Ascending aorta (tissue), 2 donors: ENCODE measurements at regions not wholly inside any gene's neighbourhood (a gene's known extent, or its start where the extent isn't known, plus 50 kb on each side); places are given as distances from the start of the nearest gene placed in this dataset.

ENCODE experiments used
- DNase-seq, 2 donors: peaks; one replicate each; pipeline ENCODE4 v3.0.0-alpha.2; 2019; ENCODE audit warnings: low spot score in 2 of 2
- H3K27ac ChIP-seq, 2 donors: fragments of 200-600 bp; sonication (generic); one replicate each; pipeline ENCODE4 v1.5.1; 2016 to 2017; ENCODE audit warnings: mild to moderate bottlenecking in 1 of 2
- H3K27me3 ChIP-seq: fragments of 200-600 bp; sonication (generic); one replicate; pipeline ENCODE4 v1.5.1; 2017
- H3K36me3 ChIP-seq, 2 donors: fragments of 200-600 bp; sonication (generic); one replicate each; pipeline ENCODE4 v1.5.1; 2016
- H3K4me1 ChIP-seq, 2 donors: fragments of 200-600 bp; sonication (generic); one replicate each; pipeline ENCODE4 v1.5.1; 2016 to 2017; ENCODE audit warnings: mild to moderate bottlenecking in 1 of 2
- H3K4me3 ChIP-seq, 2 donors: fragments of 200-600 bp; sonication (generic); one replicate each; pipeline ENCODE4 v1.5.1; 2016 to 2017; ENCODE audit warnings: mild to moderate bottlenecking in 1 of 2
- H3K9me3 ChIP-seq, 2 donors: fragments of 200-600 bp; sonication (generic); one replicate each; pipeline ENCODE4 v1.5.1; 2016
- CTCF ChIP-seq, 3 experiments: fragments of 200-600 bp in 2 of 3; fragments of 450-650 bp in 1 of 3; sonication (generic) in 2 of 3; IDR thresholded peaks; one replicate each; pipeline ENCODE4 v1.5.1; 2016 to 2019; ENCODE audit warnings: antibody characterized with exemption in 3 of 3, mild to moderate bottlenecking in 1 of 3, moderate library complexity in 1 of 3
- intact Hi-C: fragments of 100-400 bp; cut with DNase I; formaldehyde crosslinking; loops from one replicate; pipeline ENCODE4 v1.15.1; 2023

DNA sequence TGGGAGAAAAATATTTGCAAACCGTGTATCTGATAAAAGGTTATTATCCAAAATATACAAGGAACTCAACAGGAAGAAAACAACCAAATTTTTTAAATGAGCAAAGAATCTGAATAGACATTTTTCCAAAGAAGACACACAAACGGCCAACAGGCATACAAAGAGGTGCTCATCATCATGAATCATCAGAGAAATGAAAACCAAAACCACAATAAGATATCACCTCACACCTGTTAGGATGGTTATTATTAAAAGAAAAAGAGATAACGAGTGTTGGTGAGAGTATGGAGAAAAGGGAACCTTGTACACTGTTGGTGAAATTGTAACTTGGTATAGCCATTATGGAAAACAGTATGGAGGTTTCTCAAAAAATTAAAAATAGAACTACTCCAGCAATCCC, 463.3 kb downstream of the IRS1 start:
- Histone ChIP-seq H3K4me1 (no peaks in the 10 kb centered on the region), H3K4me3 (no peak overlapping the region), H3K36me3 (no peaks in the 10 kb centered on the region), H3K9me3 (no peaks in the 10 kb centered on the region), H3K27me3 (no peaks in the 10 kb centered on the region), H3K27ac (no peak overlapping the region)
- no peak for TF ChIP-seq CTCF (IDR thresholded peaks at IDR 0.05)
- DNase-seq: no peak
- intact Hi-C loops: no loop called here

- H3K27ac ChIP-seq: no peak overlapping the region
- intact Hi-C loops: no loop called here
- no peaks in the 10 kb centered on the region for H3K9me3 ChIP-seq
- H3K27me3 ChIP-seq: no peaks in the 10 kb centered on the region
- no peak overlapping the region for H3K4me3 ChIP-seq
- H3K4me1 ChIP-seq: no peaks in the 10 kb centered on the region
- DNase-seq: no peak
- H3K36me3 ChIP-seq: no peaks in the 10 kb centered on the region
- no peak for TF ChIP-seq CTCF (IDR thresholded peaks at IDR 0.05)
Measured at GRCh38 chr2:226334981-226335720, 464.5 kb downstream of the IRS1 start.

DNA sequence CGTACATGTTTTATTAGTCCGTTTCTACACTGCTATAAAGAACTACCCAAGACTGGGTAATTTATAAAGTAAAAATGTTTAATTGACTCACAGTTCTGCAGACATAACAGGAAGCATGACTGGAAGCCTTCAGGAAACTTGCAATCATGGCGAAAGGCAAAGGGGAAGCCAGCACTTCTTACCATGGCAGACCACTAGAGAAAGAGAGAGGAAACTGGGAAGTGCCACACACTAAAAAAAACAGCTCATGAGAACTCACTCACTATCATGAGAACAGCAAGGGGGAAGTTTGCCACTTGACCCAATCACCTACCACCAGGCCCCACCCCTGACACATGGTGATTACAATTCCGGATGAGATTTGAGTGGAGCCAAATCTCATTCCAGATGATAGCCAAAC, 466.2 kb downstream of the IRS1 start:
- no peak for TF ChIP-seq CTCF (IDR thresholded peaks at IDR 0.05)
- no peaks in the 10 kb centered on the region for H3K36me3 ChIP-seq
- H3K27me3 ChIP-seq: no peaks in the 10 kb centered on the region
- H3K4me1 ChIP-seq: no peaks in the 10 kb centered on the region
- no peaks in the 10 kb centered on the region for H3K9me3 ChIP-seq
- no peak overlapping the region for H3K27ac ChIP-seq
- DNase-seq: no peak
- no peak overlapping the region for H3K4me3 ChIP-seq
- intact Hi-C loops: no loop called here

DNA sequence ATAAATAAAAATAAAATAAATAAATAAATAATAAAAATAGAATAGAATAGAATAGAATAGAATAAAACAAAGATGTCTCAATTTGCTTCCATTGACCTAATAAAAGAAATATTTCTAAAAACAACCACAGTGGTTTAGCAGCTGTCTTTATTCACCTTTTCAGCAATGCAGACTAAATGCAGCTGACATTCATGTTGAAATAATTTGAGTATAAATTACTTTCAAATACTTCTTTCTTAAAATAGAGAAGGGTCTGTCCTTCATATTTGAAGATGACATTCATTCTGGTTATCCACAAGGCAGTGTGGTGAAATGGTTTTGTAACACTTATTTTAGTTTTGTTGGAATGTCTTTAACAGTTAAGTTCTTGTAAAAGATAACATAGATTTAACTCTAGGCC, 469.4 kb downstream of the IRS1 start:
- TF ChIP-seq CTCF (IDR thresholded peaks at IDR 0.05): no peak

DNA sequence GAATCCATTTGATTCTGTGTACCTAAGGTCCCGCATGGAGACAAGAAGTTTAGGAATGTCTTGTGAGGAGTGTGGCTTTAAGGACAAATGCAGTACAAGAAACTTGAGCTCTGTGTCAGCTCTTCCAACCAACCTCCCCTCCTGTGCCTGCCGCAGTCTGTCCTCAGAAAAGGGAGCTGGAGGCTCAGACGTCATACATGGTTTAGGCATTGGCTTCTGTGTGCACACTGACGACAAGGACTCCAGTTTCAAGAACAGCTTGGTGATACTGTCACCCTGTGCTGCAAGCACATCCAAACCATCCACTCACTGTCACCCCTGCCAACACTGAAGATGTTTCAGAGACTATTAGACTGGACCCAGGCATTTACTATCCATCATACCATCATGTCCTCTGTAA, 470.4 kb downstream of the IRS1 start:
- H3K9me3 ChIP-seq: no peaks in the 10 kb centered on the region
- intact Hi-C loops: no loop called here

More for the DNA sequence above, 469.4 kb downstream of the IRS1 start:
- Histone ChIP-seq H3K36me3 (no peaks in the 10 kb centered on the region), H3K27ac (no peak overlapping the region), H3K9me3 (no peaks in the 10 kb centered on the region), H3K4me3 (no peak overlapping the region), H3K27me3 (no peaks in the 10 kb centered on the region), H3K4me1 (no peaks in the 10 kb centered on the region)
- no peak for DNase-seq
- intact Hi-C loops: no loop called here

More for the DNA sequence above, 470.4 kb downstream of the IRS1 start:
- Histone ChIP-seq H3K36me3 (no peaks in the 10 kb centered on the region), H3K4me3 (no peak overlapping the region), H3K27ac (no peak overlapping the region), H3K27me3 (no peaks in the 10 kb centered on the region), H3K4me1 (no peaks in the 10 kb centered on the region)
- TF ChIP-seq CTCF (IDR thresholded peaks at IDR 0.05): no peak
- DNase-seq: no peak
